K562 (cell line): ENCODE measurements at regions not wholly inside any gene's neighbourhood (a gene's known extent, or its start where the extent isn't known, plus 50 kb on each side); places are given as distances from the start of the nearest gene placed in this dataset.

Experiments used
- ATAC-seq: fragments of 200-7000 bp; cut with Tn5 transposase; 3 replicates; pipeline ENCODE4 v1.9.1; 2020; ENCODE audit warnings: moderate library complexity
- BruUV-seq: library from RNA; stranded (reverse); fragments of 400-500 nt; replicated peaks from 2 replicates; lab custom pipeline; 2021; lab: Mats Ljungman, UMichigan
- CTCF ChIA-PET: fragments of 300-600 bp; formaldehyde crosslinking; extraction: SDS; loops from one replicate; lab custom pipeline; 2021; ENCODE audit warnings: low intra/inter-chr PET ratio; lab: Yijun Ruan, JAX
- POLR2A ChIA-PET: fragments of 300-600, 350-650 bp; sonication (Branson Sonifier 250); formaldehyde crosslinking; extraction: SDS; loops from one replicate; lab custom pipeline; 2021; ENCODE audit warnings: antibody characterized with exemption, inconsistent platforms; lab: Yijun Ruan, JAX
- DNase-seq, 4 experiments: peaks; one replicate each; pipeline versions ENCODE4 v3.0.0 to v3.0.0-alpha.2; 2011 to 2018; ENCODE audit warnings: low spot score in 3 of 4, mixed read lengths in 3 of 4; ENCODE audit errors: extremely low read depth in 1 of 4
- FAIRE-seq: peaks from 2 replicates; lab custom pipeline; 2011; peaks lifted over from hg19 to GRCh38; lab: Jason Lieb, UNC
- H2AFZ ChIP-seq: 2 replicates; pipeline ENCODE4 v1.6.0; 2011; ENCODE audit warnings: low read depth, low read length, control low read depth, inconsistent platforms
- H3K27ac ChIP-seq: fragments of 200-600 bp; 3 replicates; pipeline ENCODE4 v1.8.0; 2011; ENCODE audit warnings: low read depth, mild to moderate bottlenecking, control low read depth, inconsistent platforms, low read length, moderate library complexity, mixed read lengths; ENCODE audit errors: extremely low read depth
- H3K27me3 ChIP-seq, 2 experiments: fragments of 300-600 bp in 1 of 2; 2 replicates in 1 of 2; 3 replicates in 1 of 2; pipeline versions ENCODE4 v1.6.0 to v1.8.0; 2011; ENCODE audit warnings: inconsistent platforms in 2 of 2, low read length in 2 of 2, mild to moderate bottlenecking in 1 of 2, mixed read lengths in 1 of 2, moderate library complexity in 1 of 2; ENCODE audit not compliant: control insufficient read depth in 2 of 2, insufficient read depth in 2 of 2
- H3K36me3 ChIP-seq: fragments of 300-600 bp; 3 replicates; pipeline ENCODE4 v1.8.0; 2011; ENCODE audit warnings: mild to moderate bottlenecking, low read length, inconsistent platforms; ENCODE audit not compliant: control insufficient read depth, insufficient read depth
- H3K4me1 ChIP-seq, 2 experiments: fragments of 200-600 bp in 1 of 2; replicated peaks in 1 of 2; 2 replicates in 1 of 2; 3 replicates in 1 of 2; pipeline versions ENCODE4 v1.5.1 to v1.8.0; 2011; ENCODE audit warnings: inconsistent platforms in 2 of 2, low read length in 2 of 2, mild to moderate bottlenecking in 1 of 2, mixed read lengths in 1 of 2, moderate library complexity in 1 of 2; ENCODE audit not compliant: control insufficient read depth in 2 of 2, insufficient read depth in 2 of 2
- H3K4me2 ChIP-seq: 2 replicates; pipeline ENCODE4 v1.6.1; 2011; ENCODE audit warnings: low read length, control low read depth, inconsistent platforms, mixed read lengths; ENCODE audit not compliant: insufficient read depth
- H3K4me3 ChIP-seq: fragments of 200-600 bp; sonication (generic), shearing (Covaris generic); 2 replicates; pipeline ENCODE4 v1.5.1; 2016; ENCODE audit warnings: control low read depth, inconsistent platforms
- H3K79me2 ChIP-seq: fragments of 200-600 bp; 3 replicates; pipeline ENCODE4 v1.8.0; 2011; ENCODE audit warnings: low read length, inconsistent platforms; ENCODE audit not compliant: control insufficient read depth, insufficient read depth
- H3K9ac ChIP-seq, 2 experiments: 2 replicates each; pipeline versions ENCODE4 v1.6.0 to v1.6.1; 2011; ENCODE audit warnings: low read depth in 2 of 2, low read length in 2 of 2, control low read depth in 1 of 2, inconsistent platforms in 1 of 2, mild to moderate bottlenecking in 1 of 2, mixed read lengths in 1 of 2; ENCODE audit not compliant: insufficient read depth in 1 of 2
- H3K9me1 ChIP-seq: one replicate; pipeline ENCODE4 v1.6.0; 2011; ENCODE audit warnings: inconsistent platforms, mild to moderate bottlenecking, low read length, moderate library complexity; ENCODE audit not compliant: control insufficient read depth, insufficient read depth
- H3K9me3 ChIP-seq: replicated peaks from 2 replicates; pipeline ENCODE4 v1.5.1; 2011; ENCODE audit warnings: low read depth, low read length, inconsistent platforms; ENCODE audit not compliant: control insufficient read depth, insufficient read depth
- H4K20me1 ChIP-seq: replicated peaks from 2 replicates; pipeline ENCODE4 v1.6.1; 2011; ENCODE audit warnings: low read length, inconsistent platforms, mixed read lengths; ENCODE audit not compliant: control insufficient read depth, insufficient read depth
- MLLT1 ChIP-seq, 2 experiments: fragments of 450-650 bp; IDR thresholded peaks; 2 replicates each; pipeline ENCODE4 v1.6.1; 2016
- REST ChIP-seq, 2 experiments: fragments of 450-650 bp; formaldehyde crosslinking in 1 of 2; IDR thresholded peaks; 2 replicates each; pipeline versions ENCODE4 v1.4.0 to v1.6.1; 2014 to 2020; ENCODE audit warnings: mild to moderate bottlenecking in 2 of 2, borderline replicate concordance in 1 of 2, low read depth in 1 of 2
- whole genome bisulfite sequencing: fragments of 100-300 bp; shearing (Covaris generic); methylation state at CpG from one replicate; pipeline ENCODE4 v1.1.6; 2016; ENCODE audit warnings: low coverage, mixed read lengths; ENCODE audit not compliant: insufficient coverage; ENCODE audit errors: missing lambda C conversion rate; 5-methylcytosine and 5-hydroxymethylcytosine counted together
- in situ Hi-C: fragments of 300-500 bp; cut with MboI; formaldehyde crosslinking; loops from 4 replicates; pipeline ENCODE4 v1.15.0; 2018; ENCODE audit warnings: inconsistent platforms, mixed read lengths
- intact Hi-C: fragments of 100-400 bp; cut with micrococcal nuclease; formaldehyde crosslinking; loops from 2 replicates; pipeline ENCODE4 v1.14.2; 2022

GRCh38 chr1:55447488-55447887 lies 232.3 kb upstream of the USP24 start:
- H3K27me3 ChIP-seq = no peaks in the 10 kb centered on the region
- FAIRE-seq (no peak), DNase-seq (no peak), ATAC-seq (no peak)
- H4K20me1 ChIP-seq = no peaks in the 10 kb centered on the region
- H3K9me1 ChIP-seq = no peaks in the 10 kb centered on the region
- no peak overlapping the region for H3K27ac ChIP-seq
- no peaks in the 10 kb centered on the region for H3K9me3 ChIP-seq
- ChIA-PET CTCF (no interaction called here), POLR2A (interaction anchor here (0.6 to 1.5 kb wide), 4 partner anchors 9 to 201 kb away, joined by 3 to 4 read pairs (median 3); no protein-coding TSS in a partner anchor)
- no peaks in the 10 kb centered on the region for H3K36me3 ChIP-seq
- H3K4me2 ChIP-seq = no peak overlapping the region
- WGBS = 13% methylated on average over 2 of the region's 2 CpGs
- H3K79me2 ChIP-seq = no peaks in the 10 kb centered on the region
- no peak overlapping the region for H3K9ac ChIP-seq
- H3K4me3 ChIP-seq = no peak overlapping the region
- in situ Hi-C loops = no loop called here
- BruUV-seq = no TSS peak
- intact Hi-C loops = no loop called here
- TF ChIP-seq REST (IDR thresholded peaks at IDR 0.05; ENCODE audit: borderline replicate concordance) = peak; percentile 55
- TF ChIP-seq REST (CRISPR knock-in tag; IDR thresholded peaks at IDR 0.05; ENCODE audit: low read depth) = no peak
- no peak for TF ChIP-seq MLLT1 (IDR thresholded peaks at IDR 0.05)
- TF ChIP-seq, all 486 proteins: peak for 1
- no peak overlapping the region for H2AFZ ChIP-seq
- peaks cover 0 to 14% of the 10 kb centered on the region in 2 experiments; a peak in 3 of 5 replicates for H3K4me1 ChIP-seq
